ENCODE measurements at regions not wholly inside any gene's neighbourhood (a gene's known extent, or its start where the extent isn't known, plus 50 kb on each side); places are given as distances from the start of the nearest gene placed in this dataset.

DNA sequence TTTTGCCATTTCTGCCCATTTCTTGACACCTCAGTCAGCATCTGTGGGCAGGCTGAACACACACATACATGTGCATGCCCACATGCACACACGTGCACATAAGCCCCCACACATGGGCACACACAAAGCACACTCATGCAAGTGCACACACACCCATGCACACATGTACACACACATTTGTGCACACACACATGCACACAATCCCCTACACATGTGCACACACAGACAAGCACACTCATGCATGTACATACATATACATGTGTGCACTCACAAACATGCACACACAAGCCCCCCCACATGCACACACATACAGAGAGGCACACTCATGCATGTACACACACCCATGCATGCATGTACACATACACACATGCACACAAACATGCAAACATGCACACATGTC, 83.5 kb upstream of the ACTRT2 start:
- H3K27me3 ChIP-seq (ENCODE audit: insufficient read depth, low read length) = no peaks in the 10 kb centered on the region
- H3K9me3 ChIP-seq (ENCODE audit: low read depth, low read length) = peaks cover 2% of the 10 kb centered on the region
- DNase-seq (ENCODE audit: insufficient read length, low spot score, missing footprints) = peak; percentile 23
- no peaks in the 10 kb centered on the region for H3K4me1 ChIP-seq (ENCODE audit: insufficient read depth, low read length)
- no peaks in the 10 kb centered on the region for H3K79me2 ChIP-seq (ENCODE audit: insufficient read depth, low read length)
- no peaks in the 10 kb centered on the region for H3K36me3 ChIP-seq (ENCODE audit: insufficient read depth, low read length)
- TF ChIP-seq, protein P1, sequence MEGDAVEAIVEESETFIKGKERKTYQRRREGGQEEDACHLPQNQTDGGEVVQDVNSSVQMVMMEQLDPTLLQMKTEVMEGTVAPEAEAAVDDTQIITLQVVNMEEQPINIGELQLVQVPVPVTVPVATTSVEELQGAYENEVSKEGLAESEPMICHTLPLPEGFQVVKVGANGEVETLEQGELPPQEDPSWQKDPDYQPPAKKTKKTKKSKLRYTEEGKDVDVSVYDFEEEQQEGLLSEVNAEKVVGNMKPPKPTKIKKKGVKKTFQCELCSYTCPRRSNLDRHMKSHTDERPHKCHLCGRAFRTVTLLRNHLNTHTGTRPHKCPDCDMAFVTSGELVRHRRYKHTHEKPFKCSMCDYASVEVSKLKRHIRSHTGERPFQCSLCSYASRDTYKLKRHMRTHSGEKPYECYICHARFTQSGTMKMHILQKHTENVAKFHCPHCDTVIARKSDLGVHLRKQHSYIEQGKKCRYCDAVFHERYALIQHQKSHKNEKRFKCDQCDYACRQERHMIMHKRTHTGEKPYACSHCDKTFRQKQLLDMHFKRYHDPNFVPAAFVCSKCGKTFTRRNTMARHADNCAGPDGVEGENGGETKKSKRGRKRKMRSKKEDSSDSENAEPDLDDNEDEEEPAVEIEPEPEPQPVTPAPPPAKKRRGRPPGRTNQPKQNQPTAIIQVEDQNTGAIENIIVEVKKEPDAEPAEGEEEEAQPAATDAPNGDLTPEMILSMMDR (IDR thresholded peaks at IDR 0.05; ENCODE audit: extremely low read depth, low read depth, low read length) = no peak
- H2AFZ ChIP-seq (ENCODE audit: low read length) = no peak overlapping the region
- no peak overlapping the region for H3K4me2 ChIP-seq (ENCODE audit: insufficient read depth, low read length)
- no peak overlapping the region for H3K4me3 ChIP-seq (ENCODE audit: insufficient read depth, low read length)
- H4K20me1 ChIP-seq (ENCODE audit: insufficient read depth, low read length) = no peaks in the 10 kb centered on the region
- no peak overlapping the region for H3K27ac ChIP-seq (ENCODE audit: low read depth, low read length)

DNA sequence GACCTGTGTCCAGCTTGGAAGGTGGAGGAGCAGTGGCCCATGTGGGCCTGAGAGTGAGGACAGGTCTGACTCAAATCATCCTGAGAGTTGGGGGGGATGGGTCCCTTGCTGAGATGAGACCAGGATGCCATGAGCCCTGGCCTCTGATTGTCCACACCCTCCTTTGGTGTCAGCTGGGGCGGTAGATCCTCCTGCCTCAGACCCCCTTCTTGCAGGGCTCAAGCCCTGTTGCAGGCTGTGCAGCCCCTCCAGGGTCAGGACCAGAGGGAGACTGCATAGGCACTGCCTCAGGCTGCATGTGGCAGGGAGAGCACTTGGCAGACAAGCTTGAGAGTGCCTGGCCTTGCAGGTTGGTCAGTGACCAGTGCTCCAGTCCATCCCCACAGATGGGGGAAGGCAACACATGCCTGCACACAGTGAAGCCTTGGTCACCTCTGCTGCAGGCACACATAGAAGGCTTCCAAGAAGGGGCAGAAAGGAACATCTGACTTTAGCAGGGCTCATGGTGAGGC, 82.2 kb upstream of the ACTRT2 start:
- H3K9me3 ChIP-seq (ENCODE audit: low read depth, low read length) = peaks cover 2% of the 10 kb centered on the region
- H3K4me2 ChIP-seq (ENCODE audit: insufficient read depth, low read length) = no peak overlapping the region
- H3K4me1 ChIP-seq (ENCODE audit: insufficient read depth, low read length) = no peaks in the 10 kb centered on the region
- no peaks in the 10 kb centered on the region for H3K27me3 ChIP-seq (ENCODE audit: insufficient read depth, low read length)
- H3K4me3 ChIP-seq (ENCODE audit: insufficient read depth, low read length) = no peak overlapping the region
- H2AFZ ChIP-seq (ENCODE audit: low read length) = no peak overlapping the region
- TF ChIP-seq, protein P1 (IDR thresholded peaks at IDR 0.05; ENCODE audit: extremely low read depth, low read depth, low read length) = no peak
- H3K36me3 ChIP-seq (ENCODE audit: insufficient read depth, low read length) = no peaks in the 10 kb centered on the region
- H3K79me2 ChIP-seq (ENCODE audit: insufficient read depth, low read length) = no peaks in the 10 kb centered on the region
- H3K27ac ChIP-seq (ENCODE audit: low read depth, low read length) = no peak overlapping the region
- peak; percentile 17 for DNase-seq (ENCODE audit: insufficient read length, low spot score, missing footprints)
- H4K20me1 ChIP-seq (ENCODE audit: insufficient read depth, low read length) = no peaks in the 10 kb centered on the region

DNA sequence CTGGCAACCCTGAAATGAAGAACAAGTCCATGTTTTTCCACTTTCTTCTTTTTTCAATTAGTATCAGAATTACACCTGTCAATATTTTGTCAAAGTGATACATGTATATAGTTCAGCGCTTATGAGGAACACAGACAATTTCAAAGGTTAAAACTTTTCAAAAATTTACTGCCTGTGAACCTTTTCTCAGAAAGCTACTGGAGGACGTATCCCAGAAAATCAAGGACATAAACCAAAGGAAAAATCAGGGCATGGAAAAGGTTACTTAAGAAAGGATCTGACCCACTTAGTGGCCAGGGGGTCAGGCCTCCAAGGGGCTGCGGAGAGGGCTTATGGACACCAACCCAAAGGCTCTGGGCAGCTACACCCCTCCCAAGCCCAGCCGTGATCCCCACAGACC, 81.1 kb upstream of the ACTRT2 start:
- TF ChIP-seq, protein P1 (IDR thresholded peaks at IDR 0.05; ENCODE audit: extremely low read depth, low read depth, low read length) = no peak
- H3K79me2 ChIP-seq (ENCODE audit: insufficient read depth, low read length) = no peaks in the 10 kb centered on the region
- H3K9me3 ChIP-seq (ENCODE audit: low read depth, low read length) = peaks cover 2% of the 10 kb centered on the region
- H3K4me1 ChIP-seq (ENCODE audit: insufficient read depth, low read length) = no peaks in the 10 kb centered on the region
- no peak overlapping the region for H3K27ac ChIP-seq (ENCODE audit: low read depth, low read length)
- no peak overlapping the region for H2AFZ ChIP-seq (ENCODE audit: low read length)
- H3K4me2 ChIP-seq (ENCODE audit: insufficient read depth, low read length) = no peak overlapping the region
- no peaks in the 10 kb centered on the region for H3K36me3 ChIP-seq (ENCODE audit: insufficient read depth, low read length)
- H4K20me1 ChIP-seq (ENCODE audit: insufficient read depth, low read length) = no peaks in the 10 kb centered on the region
- no peak for DNase-seq (ENCODE audit: insufficient read length, low spot score, missing footprints)
- H3K4me3 ChIP-seq (ENCODE audit: insufficient read depth, low read length) = no peak overlapping the region
- no peaks in the 10 kb centered on the region for H3K27me3 ChIP-seq (ENCODE audit: insufficient read depth, low read length)

DNA sequence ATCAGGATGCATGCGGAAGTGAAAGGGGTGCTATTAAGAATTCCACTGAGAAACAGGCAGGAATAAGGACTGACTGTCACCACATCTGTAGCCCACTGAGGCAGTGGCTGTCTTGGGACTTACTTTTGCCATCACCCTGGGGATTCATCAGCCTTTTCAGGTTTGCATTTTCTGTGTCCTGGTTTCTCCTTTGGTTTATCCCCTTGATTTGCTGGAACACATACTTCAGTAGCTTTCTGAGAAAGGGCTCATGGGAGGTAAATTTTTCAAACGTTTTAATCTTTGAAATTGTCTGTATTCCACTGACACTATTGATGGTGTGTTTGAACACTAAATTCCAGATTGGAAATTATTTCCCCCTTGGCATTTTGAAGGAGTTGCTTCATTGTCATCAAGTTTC, 80.2 kb upstream of the ACTRT2 start:
- Histone ChIP-seq H3K9me3 (ENCODE audit: low read depth, low read length) (peaks cover 2% of the 10 kb centered on the region), H3K4me3 (ENCODE audit: insufficient read depth, low read length) (no peak overlapping the region), H3K4me1 (ENCODE audit: insufficient read depth, low read length) (no peaks in the 10 kb centered on the region), H3K4me2 (ENCODE audit: insufficient read depth, low read length) (no peak overlapping the region), H3K79me2 (ENCODE audit: insufficient read depth, low read length) (no peaks in the 10 kb centered on the region), H2AFZ (ENCODE audit: low read length) (no peak overlapping the region), H3K36me3 (ENCODE audit: insufficient read depth, low read length) (no peaks in the 10 kb centered on the region), H4K20me1 (ENCODE audit: insufficient read depth, low read length) (no peaks in the 10 kb centered on the region), H3K27me3 (ENCODE audit: insufficient read depth, low read length) (no peaks in the 10 kb centered on the region), H3K27ac (ENCODE audit: low read depth, low read length) (no peak overlapping the region)
- DNase-seq (ENCODE audit: insufficient read length, low spot score, missing footprints) = no peak
- TF ChIP-seq, protein P1 (IDR thresholded peaks at IDR 0.05; ENCODE audit: extremely low read depth, low read depth, low read length) = no peak
